CD4-positive, alpha-beta T cell (primary cell): ENCODE measurements at regions not wholly inside any gene's neighbourhood (a gene's known extent, or its start where the extent isn't known, plus 50 kb on each side); places are given as distances from the start of the nearest gene placed in this dataset.

Experiments
- ATAC-seq: fragments of 200-7000 bp; cut with Tn5 transposase; one replicate; pipeline ENCODE4 v1.10.0; 2022; ENCODE audit warnings: mild to moderate bottlenecking; ENCODE audit not compliant: poor library complexity
- CTCF ChIA-PET: fragments of 350-600 bp; sonication (Branson Sonifier 250); formaldehyde crosslinking; loops from one replicate; lab custom pipeline; 2021; ENCODE audit warnings: antibody characterized with exemption, inconsistent platforms; lab: Charles Lee
- POLR2A ChIA-PET: fragments of 350-600 bp; sonication (Branson Sonifier 250); formaldehyde crosslinking; loops from one replicate; lab custom pipeline; 2021; ENCODE audit warnings: antibody characterized with exemption, inconsistent platforms; lab: Charles Lee
- DNase-seq, 14 experiments: peaks; one replicate each; pipeline ENCODE4 v3.0.0-alpha.2; 2013 to 2020; ENCODE audit warnings: mixed read lengths in 2 of 14
- H3K27ac ChIP-seq, 2 donors: one replicate each; pipeline versions ENCODE4 v1.5.1 to v1.7.0; 2013; ENCODE audit warnings: low read length in 2 of 2, low read depth in 1 of 2, mild to moderate bottlenecking in 1 of 2
- H3K27me3 ChIP-seq, 2 experiments: 1 replicate in 1 of 2; 2 replicates in 1 of 2; pipeline versions ENCODE4 v1.6.1 to v1.7.0; 2013; ENCODE audit warnings: low read length in 2 of 2, control low read depth in 1 of 2, mild to moderate bottlenecking in 1 of 2, moderate library complexity in 1 of 2; ENCODE audit not compliant: insufficient read depth in 2 of 2, control insufficient read depth in 1 of 2
- H3K36me3 ChIP-seq: one replicate; pipeline ENCODE4 v1.6.1; 2013; ENCODE audit warnings: low read length, control low read depth; ENCODE audit not compliant: insufficient read depth
- H3K4me1 ChIP-seq: one replicate; pipeline ENCODE4 v1.6.1; 2013; ENCODE audit warnings: low read length, control low read depth; ENCODE audit not compliant: insufficient read depth
- H3K4me3 ChIP-seq: one replicate; pipeline ENCODE4 v1.5.1; 2013; ENCODE audit warnings: mild to moderate bottlenecking, low read length, moderate library complexity
- H3K9me3 ChIP-seq, 2 experiments: 1 replicate in 1 of 2; 2 replicates in 1 of 2; pipeline versions ENCODE4 v1.6.1 to v1.7.0; 2013; ENCODE audit warnings: low read length in 2 of 2, mild to moderate bottlenecking in 2 of 2, control low read depth in 1 of 2, moderate library complexity in 1 of 2; ENCODE audit not compliant: control insufficient read depth in 1 of 2, insufficient read depth in 1 of 2
- H3K27ac Mint-ChIP-seq: one replicate; pipeline ENCODE4 v1.8.0; 2020; ENCODE audit warnings: mixed read lengths
- H3K27me3 Mint-ChIP-seq: one replicate; pipeline ENCODE4 v1.8.0; 2021; ENCODE audit warnings: mixed read lengths
- H3K36me3 Mint-ChIP-seq: one replicate; pipeline ENCODE4 v1.8.0; 2021; ENCODE audit warnings: low read depth, mixed read lengths
- H3K4me1 Mint-ChIP-seq: one replicate; pipeline ENCODE4 v1.8.0; 2021; ENCODE audit warnings: low read depth, mixed read lengths
- H3K4me3 Mint-ChIP-seq: one replicate; pipeline ENCODE4 v1.8.0; 2020; ENCODE audit warnings: mild to moderate bottlenecking, mixed read lengths
- H3K9me3 Mint-ChIP-seq: one replicate; pipeline ENCODE4 v1.8.0; 2020; ENCODE audit warnings: mixed read lengths
- intact Hi-C, 2 experiments: fragments of 100-400 bp; cut with DNase I in 1 of 2; cut with micrococcal nuclease in 1 of 2; formaldehyde crosslinking; loops; one replicate each; pipeline versions ENCODE4 v1.15.1 to v1.9.0; 2023 to 2025; cut with DNase I, micrococcal nuclease
- TF ChIP-seq, protein P1 (sequence below): fragments of 200-600 bp; IDR thresholded peaks from one replicate; pipeline ENCODE4 v1.8.0; 2022; ENCODE audit warnings: antibody characterized with exemption, mild to moderate bottlenecking

DNA sequence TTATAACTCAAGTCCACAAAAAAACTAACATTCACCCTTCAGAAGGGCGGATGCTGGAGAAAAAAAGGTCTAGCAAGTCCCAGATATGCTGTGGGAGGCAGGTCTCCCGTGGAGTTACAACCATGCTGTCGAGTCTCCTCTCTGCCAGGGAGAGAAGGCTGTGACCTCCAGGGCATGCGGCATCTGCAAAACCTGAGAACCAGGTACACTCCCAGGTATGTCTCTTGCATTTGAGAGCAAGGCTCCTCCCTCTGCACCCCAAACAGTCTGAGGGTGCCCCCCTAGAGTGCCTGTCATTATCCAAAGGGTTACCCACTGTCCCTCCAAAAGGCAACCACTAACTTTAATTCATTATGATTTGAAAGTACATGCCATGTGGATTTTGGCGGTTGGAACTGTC, 134.0 kb downstream of the IRX2 start:
- ChIA-PET POLR2A (no interaction called here), CTCF (no interaction called here)
- Histone ChIP-seq H3K27me3 (no peaks in the 10 kb centered on the region), H3K36me3 (no peaks in the 10 kb centered on the region), H3K9me3 (peaks cover 0 to 25% of the 10 kb centered on the region in 2 experiments), H3K4me1 (no peaks in the 10 kb centered on the region), H3K27ac (no peak overlapping the region), H3K4me3 (no peak overlapping the region)
- Mint-ChIP-seq H3K27me3 (no peaks in the 10 kb centered on the region), H3K9me3 (no peaks in the 10 kb centered on the region), H3K36me3 (no peaks in the 10 kb centered on the region), H3K4me3 (no peak overlapping the region), H3K27ac (no peak overlapping the region), H3K4me1 (no peaks in the 10 kb centered on the region)
- intact Hi-C loops = no loop called here
- no peak for ATAC-seq
- no peak for DNase-seq
- TF ChIP-seq, protein P1, sequence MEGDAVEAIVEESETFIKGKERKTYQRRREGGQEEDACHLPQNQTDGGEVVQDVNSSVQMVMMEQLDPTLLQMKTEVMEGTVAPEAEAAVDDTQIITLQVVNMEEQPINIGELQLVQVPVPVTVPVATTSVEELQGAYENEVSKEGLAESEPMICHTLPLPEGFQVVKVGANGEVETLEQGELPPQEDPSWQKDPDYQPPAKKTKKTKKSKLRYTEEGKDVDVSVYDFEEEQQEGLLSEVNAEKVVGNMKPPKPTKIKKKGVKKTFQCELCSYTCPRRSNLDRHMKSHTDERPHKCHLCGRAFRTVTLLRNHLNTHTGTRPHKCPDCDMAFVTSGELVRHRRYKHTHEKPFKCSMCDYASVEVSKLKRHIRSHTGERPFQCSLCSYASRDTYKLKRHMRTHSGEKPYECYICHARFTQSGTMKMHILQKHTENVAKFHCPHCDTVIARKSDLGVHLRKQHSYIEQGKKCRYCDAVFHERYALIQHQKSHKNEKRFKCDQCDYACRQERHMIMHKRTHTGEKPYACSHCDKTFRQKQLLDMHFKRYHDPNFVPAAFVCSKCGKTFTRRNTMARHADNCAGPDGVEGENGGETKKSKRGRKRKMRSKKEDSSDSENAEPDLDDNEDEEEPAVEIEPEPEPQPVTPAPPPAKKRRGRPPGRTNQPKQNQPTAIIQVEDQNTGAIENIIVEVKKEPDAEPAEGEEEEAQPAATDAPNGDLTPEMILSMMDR = no peak

DNA sequence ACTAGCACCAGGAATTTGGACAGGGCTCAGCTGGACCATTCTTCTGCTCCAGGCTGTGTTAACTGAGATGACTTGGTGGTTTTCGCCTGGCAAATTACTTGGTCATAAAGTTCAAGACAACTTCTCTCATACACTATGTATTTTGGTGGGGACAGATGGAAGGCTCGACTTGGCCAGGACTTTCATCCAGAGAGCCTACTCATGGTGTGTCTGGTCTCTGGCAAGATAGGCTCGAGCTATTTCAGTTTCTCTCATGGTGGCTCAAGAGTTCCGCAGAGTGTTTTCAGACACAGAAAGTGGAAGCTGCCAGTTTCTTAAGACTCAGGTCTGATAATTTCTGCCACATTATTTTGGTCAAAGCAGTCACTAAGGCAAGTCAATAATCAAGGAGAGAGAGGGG, 135.6 kb downstream of the IRX2 start:
- Histone ChIP-seq H3K9me3 (peaks cover 0 to 25% of the 10 kb centered on the region in 2 experiments), H3K4me1 (no peaks in the 10 kb centered on the region), H3K27me3 (no peaks in the 10 kb centered on the region), H3K36me3 (no peaks in the 10 kb centered on the region), H3K27ac (no peak overlapping the region), H3K4me3 (no peak overlapping the region)
- no peaks in the 10 kb centered on the region for H3K9me3 Mint-ChIP-seq
- ATAC-seq = no peak
- ChIA-PET POLR2A (no interaction called here), CTCF (no interaction called here)
- no peaks in the 10 kb centered on the region for H3K36me3 Mint-ChIP-seq
- no peak for DNase-seq
- H3K27ac Mint-ChIP-seq = no peak overlapping the region
- no peaks in the 10 kb centered on the region for H3K27me3 Mint-ChIP-seq
- H3K4me1 Mint-ChIP-seq = no peaks in the 10 kb centered on the region
- H3K4me3 Mint-ChIP-seq = no peak overlapping the region
- TF ChIP-seq, protein P1 = no peak
- intact Hi-C loops = no loop called here

GRCh38 chr5:2614571-2614970, 136.9 kb downstream of the IRX2 start:
- intact Hi-C loops = no loop called here
- no peak for ATAC-seq
- no peaks in the 10 kb centered on the region for H3K4me1 Mint-ChIP-seq
- TF ChIP-seq, protein P1 = no peak
- no peak for DNase-seq
- H3K27me3 ChIP-seq = no peaks in the 10 kb centered on the region
- H3K36me3 Mint-ChIP-seq = no peaks in the 10 kb centered on the region
- H3K27me3 Mint-ChIP-seq = no peaks in the 10 kb centered on the region
- no peaks in the 10 kb centered on the region for H3K4me1 ChIP-seq
- ChIA-PET POLR2A (no interaction called here), CTCF (no interaction called here)
- no peaks in the 10 kb centered on the region for H3K9me3 Mint-ChIP-seq
- no peak overlapping the region for H3K27ac Mint-ChIP-seq
- no peaks in the 10 kb centered on the region for H3K36me3 ChIP-seq
- no peak overlapping the region for H3K4me3 Mint-ChIP-seq
- H3K4me3 ChIP-seq = no peak overlapping the region
- H3K27ac ChIP-seq = no peak overlapping the region
- peaks cover 0 to 27% of the 10 kb centered on the region in 2 experiments for H3K9me3 ChIP-seq
